Mesendoderm (in vitro differentiated cells): ENCODE measurements at regions not wholly inside any gene's neighbourhood (a gene's known extent, or its start where the extent isn't known, plus 50 kb on each side); places are given as distances from the start of the nearest gene placed in this dataset.

Experiments used
- DNase-seq: peaks from one replicate; pipeline ENCODE4 v3.0.0; 2013
- H2AK5ac ChIP-seq: 2 replicates; pipeline ENCODE4 v1.6.1; 2013; ENCODE audit warnings: low read length, inconsistent platforms
- H2BK120ac ChIP-seq: 2 replicates; pipeline ENCODE4 v1.6.1; 2013; ENCODE audit warnings: low read depth, mild to moderate bottlenecking, low read length, moderate library complexity, mixed read lengths
- H2BK15ac ChIP-seq: replicated peaks from 2 replicates; pipeline ENCODE4 v1.6.1; 2013; ENCODE audit warnings: low read depth, mild to moderate bottlenecking, moderate library complexity
- H2BK5ac ChIP-seq: 2 replicates; pipeline ENCODE4 v1.6.1; 2013; ENCODE audit warnings: low read length, inconsistent platforms
- H3K18ac ChIP-seq: 2 replicates; pipeline ENCODE4 v1.6.1; 2013; ENCODE audit warnings: mild to moderate bottlenecking, low read length, mixed read lengths
- H3K23ac ChIP-seq: one replicate; pipeline ENCODE4 v1.6.1; 2013; ENCODE audit warnings: low read length
- H3K27ac ChIP-seq: 2 replicates; pipeline ENCODE4 v1.5.1; 2013; ENCODE audit warnings: low read depth, mild to moderate bottlenecking, inconsistent platforms, low read length, moderate library complexity
- H3K27me3 ChIP-seq: 2 replicates; pipeline ENCODE4 v1.6.1; 2013; ENCODE audit warnings: low read length, control low read depth, mild to moderate bottlenecking, inconsistent platforms; ENCODE audit not compliant: insufficient read depth, poor library complexity
- H3K36me3 ChIP-seq: 2 replicates; pipeline ENCODE4 v1.6.1; 2013; ENCODE audit warnings: low read length, inconsistent platforms; ENCODE audit not compliant: control insufficient read depth, insufficient read depth
- H3K4ac ChIP-seq: one replicate; pipeline ENCODE4 v1.6.1; 2013; ENCODE audit warnings: low read depth, mild to moderate bottlenecking, low read length, moderate library complexity
- H3K4me1 ChIP-seq: 2 replicates; pipeline ENCODE4 v1.6.1; 2013; ENCODE audit warnings: low read depth, low read length, inconsistent platforms; ENCODE audit not compliant: control insufficient read depth
- H3K4me2 ChIP-seq: 2 replicates; pipeline ENCODE4 v1.6.1; 2013; ENCODE audit warnings: low read length
- H3K4me3 ChIP-seq: 2 replicates; pipeline ENCODE4 v1.5.1; 2013; ENCODE audit warnings: mild to moderate bottlenecking, low read length
- H3K56ac ChIP-seq: one replicate; pipeline ENCODE4 v1.6.1; 2013; ENCODE audit warnings: low read length
- H3K79me1 ChIP-seq: 2 replicates; pipeline ENCODE4 v1.6.1; 2013; ENCODE audit warnings: low read length, inconsistent platforms
- H3K79me2 ChIP-seq: 2 replicates; pipeline ENCODE4 v1.6.1; 2013; ENCODE audit warnings: mild to moderate bottlenecking, low read length; ENCODE audit not compliant: control insufficient read depth, insufficient read depth
- H3K9ac ChIP-seq: 2 replicates; pipeline ENCODE4 v1.6.1; 2013; ENCODE audit warnings: low read length, inconsistent platforms
- H4K5ac ChIP-seq: one replicate; pipeline ENCODE4 v1.6.1; 2013; ENCODE audit warnings: low read length
- H4K8ac ChIP-seq: one replicate; pipeline ENCODE4 v1.6.1; 2013; ENCODE audit warnings: low read depth, mild to moderate bottlenecking, control low read depth, low read length, moderate library complexity
- WGBS: extraction: QIAGEN DNeasy Blood & Tissue Kit; methylation state at CpG from one replicate; pipeline ENCODE4 v1.1.7; 2013; ENCODE audit warnings: low lambda C conversion rate, missing lambda C conversion rate; ENCODE audit not compliant: insufficient coverage; ENCODE audit errors: extremely low coverage; 5-methylcytosine and 5-hydroxymethylcytosine counted together

- H2AK5ac ChIP-seq, result no peak overlapping the region
- H3K9ac ChIP-seq, result no peak overlapping the region
- H3K27ac ChIP-seq, result no peak overlapping the region
- no peak overlapping the region for H3K4me2 ChIP-seq
- H3K27me3 ChIP-seq, result no peaks in the 10 kb centered on the region
- no CpG with 5 or more reads among the region's 3 CpGs for WGBS
- no peaks in the 10 kb centered on the region for H3K36me3 ChIP-seq
- H3K4me1 ChIP-seq, result no peaks in the 10 kb centered on the region
- no peak overlapping the region for H3K23ac ChIP-seq
- no peak overlapping the region for H4K8ac ChIP-seq
- no peak overlapping the region for H3K4me3 ChIP-seq
- no peak overlapping the region for H2BK15ac ChIP-seq
- H3K56ac ChIP-seq, result no peak overlapping the region
- H4K5ac ChIP-seq, result no peak overlapping the region
- no peaks in the 10 kb centered on the region for H3K79me2 ChIP-seq
- no peak overlapping the region for H3K4ac ChIP-seq
- no peaks in the 10 kb centered on the region for H3K79me1 ChIP-seq
- no peak overlapping the region for H2BK5ac ChIP-seq
- H2BK120ac ChIP-seq, result no peak overlapping the region
- DNase-seq, result no peak
- no peak overlapping the region for H3K18ac ChIP-seq
Measured at GRCh38 chr12:91857813-91858542, 287.7 kb downstream of the BTG1 start.

DNA sequence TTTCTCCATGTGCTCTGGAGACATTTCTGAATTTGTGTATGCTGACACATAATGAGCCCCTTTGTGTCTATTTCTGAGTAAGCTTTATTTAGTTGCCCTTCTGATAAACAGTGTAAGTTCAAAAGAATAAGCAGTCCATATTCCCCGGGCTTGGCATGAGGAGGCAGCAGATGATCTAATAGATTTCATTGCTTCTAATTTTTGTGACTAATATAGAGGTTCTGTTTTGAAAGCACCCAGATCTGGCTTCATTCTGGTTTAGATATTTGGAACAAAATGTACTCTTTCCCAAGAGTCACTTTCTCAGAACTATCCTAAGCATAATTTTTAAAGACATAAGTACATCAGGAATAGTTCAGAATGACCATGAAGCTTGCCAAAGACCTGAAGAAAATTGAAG is 290.9 kb downstream of the BTG1 start:
- Histone ChIP-seq H3K4me3 (no peak overlapping the region), H2BK5ac (no peak overlapping the region), H3K27ac (no peak overlapping the region), H4K5ac (no peak overlapping the region), H3K4me2 (no peak overlapping the region), H4K8ac (no peak overlapping the region), H3K79me1 (no peaks in the 10 kb centered on the region), H3K18ac (no peak overlapping the region), H2BK120ac (no peak overlapping the region), H3K27me3 (no peaks in the 10 kb centered on the region), H3K36me3 (no peaks in the 10 kb centered on the region), H2AK5ac (no peak overlapping the region), H3K4me1 (no peaks in the 10 kb centered on the region), H3K56ac (no peak overlapping the region), H3K4ac (no peak overlapping the region), H3K9ac (no peak overlapping the region), H2BK15ac (no peak overlapping the region), H3K79me2 (no peaks in the 10 kb centered on the region), H3K23ac (no peak overlapping the region)
- WGBS, result no CpG with 5 or more reads among the region's 1 CpG
- no peak for DNase-seq

- Histone ChIP-seq H3K27me3 (no peaks in the 10 kb centered on the region), H3K18ac (no peak overlapping the region), H3K4ac (no peak overlapping the region), H3K27ac (no peak overlapping the region), H3K36me3 (no peaks in the 10 kb centered on the region), H2AK5ac (no peak overlapping the region), H4K8ac (no peak overlapping the region), H3K79me1 (no peaks in the 10 kb centered on the region), H2BK120ac (no peak overlapping the region), H4K5ac (no peak overlapping the region), H3K4me3 (no peak overlapping the region), H3K4me2 (no peak overlapping the region), H2BK5ac (no peak overlapping the region), H3K56ac (no peak overlapping the region), H3K4me1 (no peaks in the 10 kb centered on the region), H2BK15ac (no peak overlapping the region), H3K79me2 (no peaks in the 10 kb centered on the region), H3K9ac (no peak overlapping the region), H3K23ac (no peak overlapping the region)
- DNase-seq, result no peak
- 100% methylated on average over 1 of the region's 5 CpGs for WGBS
Measured at GRCh38 chr12:91853350-91854127, 292.1 kb downstream of the BTG1 start.

DNA sequence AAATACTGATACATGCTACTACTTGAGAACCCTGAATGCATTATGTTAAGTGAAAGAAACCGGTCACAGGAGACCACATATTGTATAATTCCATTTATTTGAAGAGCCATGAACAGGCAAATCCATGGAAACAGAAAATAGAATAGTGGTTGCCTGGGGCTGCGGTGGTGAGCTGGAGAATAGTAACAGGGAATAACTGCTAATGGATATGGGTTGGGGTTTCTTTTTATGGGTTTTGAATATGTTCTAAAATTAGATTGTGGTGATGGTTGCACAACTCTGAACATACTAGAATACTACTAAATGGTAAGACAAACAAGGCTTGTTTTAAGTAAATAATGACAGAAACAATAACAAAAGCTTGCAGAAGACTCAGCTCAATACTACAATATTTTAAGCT is 293.0 kb downstream of the BTG1 start:
- Histone ChIP-seq H2BK5ac (no peak overlapping the region), H3K23ac (no peak overlapping the region), H3K18ac (no peak overlapping the region), H4K5ac (no peak overlapping the region), H3K4me3 (no peak overlapping the region), H3K56ac (no peak overlapping the region), H3K9ac (no peak overlapping the region), H3K4me2 (no peak overlapping the region), H3K36me3 (no peaks in the 10 kb centered on the region), H2BK120ac (no peak overlapping the region), H3K79me2 (no peaks in the 10 kb centered on the region), H3K27me3 (no peaks in the 10 kb centered on the region), H3K4me1 (no peaks in the 10 kb centered on the region), H3K79me1 (no peaks in the 10 kb centered on the region), H4K8ac (no peak overlapping the region), H2AK5ac (no peak overlapping the region), H3K27ac (no peak overlapping the region), H3K4ac (no peak overlapping the region), H2BK15ac (no peak overlapping the region)
- no peak for DNase-seq
- no CpG with 5 or more reads among the region's 2 CpGs for WGBS

DNA sequence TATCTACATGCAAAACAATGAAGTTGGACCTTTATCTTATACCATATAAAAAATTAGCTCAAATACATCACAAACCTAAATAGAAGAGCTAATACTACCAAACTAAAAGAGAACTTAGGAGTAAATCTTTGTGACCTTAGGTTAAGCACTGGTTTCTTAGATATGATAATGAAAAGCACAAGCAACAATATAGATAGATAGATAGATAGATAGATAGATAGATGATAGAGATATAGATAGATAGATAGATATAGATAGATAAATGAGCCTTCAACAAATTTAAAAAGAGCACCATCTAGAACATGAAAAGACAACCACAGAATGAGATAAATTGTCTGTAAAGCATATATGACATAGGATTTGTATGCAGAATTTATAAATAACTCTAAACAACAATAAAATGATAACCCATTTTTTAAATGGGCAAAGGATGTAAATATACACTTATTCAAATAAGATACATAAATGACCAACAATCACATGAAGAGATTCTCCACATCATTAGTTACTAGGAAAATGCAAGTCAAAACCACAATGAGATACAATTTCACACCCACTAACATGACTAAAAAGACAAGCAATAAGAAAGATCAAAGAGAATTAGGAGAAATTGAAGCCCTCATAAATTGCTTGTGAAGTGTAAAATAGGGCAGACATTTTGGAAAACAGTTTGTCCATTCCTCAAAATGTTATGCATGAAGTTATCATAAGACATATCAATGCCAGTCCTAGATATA is 293.7 kb downstream of the BTG1 start:
- Histone ChIP-seq H2BK5ac (no peak overlapping the region), H3K27ac (no peak overlapping the region), H4K8ac (no peak overlapping the region), H2BK15ac (no peak overlapping the region), H3K18ac (no peak overlapping the region), H3K79me1 (no peaks in the 10 kb centered on the region), H3K79me2 (no peaks in the 10 kb centered on the region), H3K9ac (no peak overlapping the region), H2BK120ac (no peak overlapping the region), H3K4ac (no peak overlapping the region), H3K4me1 (no peaks in the 10 kb centered on the region), H3K23ac (no peak overlapping the region), H3K27me3 (no peaks in the 10 kb centered on the region), H3K56ac (no peak overlapping the region), H3K36me3 (no peaks in the 10 kb centered on the region), H4K5ac (no peak overlapping the region), H3K4me2 (no peak overlapping the region), H3K4me3 (no peak overlapping the region), H2AK5ac (no peak overlapping the region)
- no peak for DNase-seq
